GM23338 (cell line): ENCODE measurements at regions not wholly inside any gene's neighbourhood (a gene's known extent, or its start where the extent isn't known, plus 50 kb on each side); places are given as distances from the start of the nearest gene placed in this dataset.

Source experiments
- ATAC-seq: fragments of 200-7000 bp; cut with Tn5 transposase; 3 replicates; pipeline ENCODE4 v1.9.1; 2020
- DNase-seq: peaks from one replicate; pipeline ENCODE4 v3.0.0-alpha.2; 2015; ENCODE audit warnings: low spot score
- H2AFZ ChIP-seq: fragments of 200-600 bp; sonication (generic); 2 replicates; pipeline ENCODE4 v1.8.0; 2016; ENCODE audit warnings: antibody characterized with exemption, mild to moderate bottlenecking, moderate library complexity
- H3F3A ChIP-seq: fragments of 200-600 bp; sonication (generic); replicated peaks from 2 replicates; pipeline ENCODE4 v1.8.0; 2017; ENCODE audit warnings: antibody characterized with exemption, mixed run types, low read depth
- H3K27ac ChIP-seq: fragments of 200-600 bp; sonication (generic); 2 replicates; pipeline ENCODE4 v1.6.1; 2016; ENCODE audit warnings: low read depth
- H3K27me3 ChIP-seq: fragments of 200-600 bp; sonication (generic); 2 replicates; pipeline ENCODE4 v1.8.0; 2016; ENCODE audit warnings: mild to moderate bottlenecking, mixed run types, moderate library complexity; ENCODE audit not compliant: insufficient read depth
- H3K36me3 ChIP-seq: fragments of 200-600 bp; sonication (generic); 2 replicates; pipeline ENCODE4 v1.8.0; 2016; ENCODE audit warnings: mild to moderate bottlenecking; ENCODE audit not compliant: insufficient read depth
- H3K4me1 ChIP-seq: fragments of 200-600 bp; sonication (generic); 2 replicates; pipeline ENCODE4 v1.8.0; 2016; ENCODE audit warnings: mild to moderate bottlenecking, moderate library complexity; ENCODE audit not compliant: insufficient read depth
- H3K4me2 ChIP-seq: fragments of 200-600 bp; sonication (generic); 2 replicates; pipeline ENCODE4 v1.7.1; 2017; ENCODE audit warnings: mixed run types
- H3K4me3 ChIP-seq: fragments of 200-600 bp; sonication (generic); 2 replicates; pipeline ENCODE4 v1.6.1; 2016; ENCODE audit warnings: mixed run types
- H3K79me2 ChIP-seq: fragments of 200-600 bp; sonication (generic); replicated peaks from 2 replicates; pipeline ENCODE4 v1.8.0; 2017; ENCODE audit warnings: mild to moderate bottlenecking; ENCODE audit not compliant: insufficient read depth
- H3K9me2 ChIP-seq: fragments of 200-600 bp; sonication (generic); 2 replicates; pipeline ENCODE4 v1.8.0; 2017; ENCODE audit not compliant: insufficient read depth
- H4K20me1 ChIP-seq: fragments of 200-600 bp; sonication (generic); replicated peaks from 2 replicates; pipeline ENCODE4 v1.8.0; 2017; ENCODE audit warnings: mild to moderate bottlenecking; ENCODE audit not compliant: insufficient read depth
- H3K27ac Mint-ChIP-seq: 2 replicates; pipeline ENCODE4 v1.8.0; 2020; ENCODE audit warnings: inconsistent platforms, mild to moderate bottlenecking, moderate library complexity, mixed read lengths
- H3K27me3 Mint-ChIP-seq: 3 replicates; pipeline ENCODE4 v1.8.0; 2022; ENCODE audit warnings: low read depth, mild to moderate bottlenecking, moderate library complexity, mixed read lengths, inconsistent platforms; ENCODE audit not compliant: insufficient read depth, poor library complexity
- H3K36me3 Mint-ChIP-seq: 3 replicates; pipeline ENCODE4 v1.8.0; 2021; ENCODE audit warnings: low read depth, mild to moderate bottlenecking, inconsistent platforms, moderate library complexity, mixed read lengths
- H3K4me1 Mint-ChIP-seq: 3 replicates; pipeline ENCODE4 v1.8.0; 2020; ENCODE audit warnings: mild to moderate bottlenecking, inconsistent platforms, mixed read lengths
- H3K4me3 Mint-ChIP-seq: 3 replicates; pipeline ENCODE4 v1.8.0; 2021; ENCODE audit warnings: moderate library complexity, mild to moderate bottlenecking, inconsistent platforms, mixed read lengths
- H3K9me3 Mint-ChIP-seq: 3 replicates; pipeline ENCODE4 v1.8.0; 2020; ENCODE audit warnings: moderate library complexity, mild to moderate bottlenecking, inconsistent platforms, mixed read lengths
- EZH2 ChIP-seq: fragments of 200-600 bp; sonication (generic); IDR thresholded peaks from one replicate; pipeline ENCODE4 v1.8.0; 2017; ENCODE audit warnings: antibody characterized with exemption, mild to moderate bottlenecking, low read depth; ENCODE audit not compliant: unreplicated experiment
- EZH2phosphoT487 ChIP-seq: fragments of 200-600 bp; sonication (generic); IDR thresholded peaks from one replicate; pipeline ENCODE4 v1.8.1; 2018; ENCODE audit warnings: antibody characterized with exemption; ENCODE audit not compliant: unreplicated experiment
- JUNB ChIP-seq: IDR thresholded peaks from one replicate; pipeline ENCODE4 v1.6.1; 2016; ENCODE audit warnings: antibody characterized with exemption; ENCODE audit not compliant: unreplicated experiment
- POLR2AphosphoS5 ChIP-seq: IDR thresholded peaks from 2 replicates; pipeline ENCODE4 v1.6.1; 2016; ENCODE audit warnings: antibody characterized with exemption, low read depth
- REST ChIP-seq: IDR thresholded peaks from one replicate; pipeline ENCODE4 v1.6.1; 2018; ENCODE audit warnings: antibody characterized with exemption; ENCODE audit not compliant: unreplicated experiment
- STAT1 ChIP-seq: IDR thresholded peaks from one replicate; pipeline ENCODE4 v1.6.1; 2016; ENCODE audit warnings: antibody characterized with exemption; ENCODE audit not compliant: unreplicated experiment
- ZNF114 ChIP-seq: fragments of 250-450 bp; sonication (Bioruptor Pico); IDR thresholded peaks from 2 replicates; pipeline ENCODE4 v1.5.0; 2020; ENCODE audit warnings: mild to moderate bottlenecking, moderate library complexity
- ZNF331 ChIP-seq: fragments of 250-450 bp; sonication (Bioruptor Pico); IDR thresholded peaks from 2 replicates; pipeline ENCODE4 v1.5.0; 2020; ENCODE audit warnings: low read depth, mild to moderate bottlenecking, moderate library complexity
- TF ChIP-seq, protein P1 (sequence below): IDR thresholded peaks from 2 replicates; pipeline ENCODE4 v1.6.1; 2016; ENCODE audit warnings: antibody characterized with exemption

GRCh38 chr18:8959551-8960135 lies 142.9 kb upstream of the NDUFV2 start (continued):
- TF ChIP-seq REST = no peak
- TF ChIP-seq ZNF114 (CRISPR knock-in tag) = no peak
- TF ChIP-seq EZH2phosphoT487 = no peak
- no peak for TF ChIP-seq ZNF331 (CRISPR knock-in tag)
- TF ChIP-seq POLR2AphosphoS5 = no peak

DNA sequence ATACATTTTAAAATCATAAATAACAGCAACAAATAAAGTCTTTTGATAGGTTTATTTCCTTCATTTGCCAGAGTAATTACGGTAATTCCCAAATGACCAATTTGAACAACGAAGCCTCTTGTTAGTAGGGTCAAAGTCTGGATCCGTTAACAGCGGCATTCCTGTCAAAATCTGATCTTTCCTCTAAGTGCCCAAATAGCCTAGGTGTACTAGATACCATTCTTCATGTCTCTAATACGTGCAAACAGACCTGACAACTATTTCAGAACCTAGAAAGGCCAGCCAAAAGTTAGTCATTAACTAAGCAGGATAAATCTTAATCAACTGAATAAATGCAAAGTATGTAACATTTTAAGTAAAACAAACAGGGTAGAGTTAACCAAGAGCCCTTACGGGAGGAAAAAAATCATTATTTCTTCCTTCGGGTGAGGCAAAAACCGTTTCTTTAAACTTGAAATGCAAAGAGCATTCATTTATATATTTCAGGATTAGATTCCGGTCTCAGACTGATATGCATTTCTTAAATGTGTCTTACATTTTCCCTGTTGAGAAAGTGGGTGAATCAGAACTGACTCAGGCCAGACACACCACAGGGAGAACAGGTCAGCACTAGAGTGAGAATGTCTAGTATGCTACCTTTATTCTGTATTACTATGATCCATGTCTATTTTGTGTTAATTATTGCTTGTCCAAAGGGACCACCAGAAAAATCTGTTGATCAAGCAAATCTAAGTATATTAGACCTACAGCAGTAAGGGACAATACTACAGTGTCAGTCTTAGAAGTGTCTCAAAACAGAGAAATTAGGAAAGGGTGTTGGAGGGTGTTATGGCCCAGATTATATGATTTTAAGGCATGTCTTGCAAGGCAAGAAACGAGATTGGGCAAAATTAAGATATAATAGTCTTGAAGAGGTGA lies 141.5 kb upstream of the NDUFV2 start:
- peaks cover 17% of the 10 kb centered on the region; the same call in 1 of the 3 replicates for H3K36me3 Mint-ChIP-seq
- no peak overlapping the region for H3K27ac Mint-ChIP-seq
- no peak overlapping the region for H3K4me3 Mint-ChIP-seq
- peaks cover 33% of the 10 kb centered on the region for H3K4me1 Mint-ChIP-seq
- ATAC-seq (no peak), DNase-seq (no peak)
- H3K27me3 Mint-ChIP-seq = peaks cover 5% of the 10 kb centered on the region
- H3K4me3 ChIP-seq = no peak overlapping the region
- H2AFZ ChIP-seq = no peak overlapping the region
- TF ChIP-seq POLR2AphosphoS5 (no peak), EZH2 (no peak), ZNF114 (CRISPR knock-in tag) (no peak), EZH2phosphoT487 (no peak), JUNB (no peak), STAT1 (no peak)
- TF ChIP-seq, protein P1, sequence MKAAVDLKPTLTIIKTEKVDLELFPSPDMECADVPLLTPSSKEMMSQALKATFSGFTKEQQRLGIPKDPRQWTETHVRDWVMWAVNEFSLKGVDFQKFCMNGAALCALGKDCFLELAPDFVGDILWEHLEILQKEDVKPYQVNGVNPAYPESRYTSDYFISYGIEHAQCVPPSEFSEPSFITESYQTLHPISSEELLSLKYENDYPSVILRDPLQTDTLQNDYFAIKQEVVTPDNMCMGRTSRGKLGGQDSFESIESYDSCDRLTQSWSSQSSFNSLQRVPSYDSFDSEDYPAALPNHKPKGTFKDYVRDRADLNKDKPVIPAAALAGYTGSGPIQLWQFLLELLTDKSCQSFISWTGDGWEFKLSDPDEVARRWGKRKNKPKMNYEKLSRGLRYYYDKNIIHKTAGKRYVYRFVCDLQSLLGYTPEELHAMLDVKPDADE = no peak
- H3K79me2 ChIP-seq = no peaks in the 10 kb centered on the region
- H3K9me3 Mint-ChIP-seq = peaks cover 14% of the 10 kb centered on the region; the same call in 2 of the 3 replicates
- H3K27ac ChIP-seq = no peak overlapping the region
- no peaks in the 10 kb centered on the region for H4K20me1 ChIP-seq
- peaks cover 28% of the 10 kb centered on the region for H3K4me1 ChIP-seq
- no peaks in the 10 kb centered on the region for H3F3A ChIP-seq
- H3K9me2 ChIP-seq = peaks cover 3% of the 10 kb centered on the region; the same call in 1 of the 2 replicates
- H3K36me3 ChIP-seq = no peaks in the 10 kb centered on the region
- no peak overlapping the region for H3K4me2 ChIP-seq
- no peaks in the 10 kb centered on the region for H3K27me3 ChIP-seq
